Amniotic stem cell (primary cell): ENCODE measurements at regions not wholly inside any gene's neighbourhood (a gene's known extent, or its start where the extent isn't known, plus 50 kb on each side); places are given as distances from the start of the nearest gene placed in this dataset.

Experiments
- DNase-seq: peaks from one replicate; lab custom pipeline; 2025; lab: John Stamatoyannopoulos, UW

DNA sequence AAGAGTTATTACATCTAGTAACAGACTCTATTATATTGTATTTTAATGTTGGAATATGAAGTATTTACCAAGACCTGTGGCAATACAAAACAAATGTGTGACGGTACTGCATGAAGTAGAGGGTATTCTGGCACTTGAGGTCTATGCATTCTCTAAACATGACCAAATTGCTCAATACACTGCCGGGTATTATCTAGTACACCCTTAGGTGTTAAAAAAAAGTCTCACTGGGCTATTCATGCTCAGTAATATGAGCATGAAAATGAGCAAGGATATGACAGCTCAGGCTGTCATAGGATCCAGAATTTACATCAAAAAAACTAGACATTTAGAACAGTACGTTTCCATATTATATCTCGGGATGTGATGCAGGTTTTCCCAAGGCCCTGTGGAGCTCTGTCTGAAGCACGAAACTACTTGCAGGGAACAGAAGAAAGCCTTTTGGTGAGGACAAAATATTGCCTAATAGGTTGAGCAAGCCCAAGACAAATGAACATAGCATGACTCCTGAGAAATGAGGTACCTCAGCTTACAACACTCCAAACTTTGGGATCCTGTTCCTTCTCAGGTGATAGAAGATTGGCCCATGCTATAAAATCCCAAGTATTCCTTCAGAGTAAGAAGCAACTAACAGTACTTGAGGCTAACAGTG is 74.1 kb upstream of the MAOA start:
- DNase-seq, result no peak

DNA sequence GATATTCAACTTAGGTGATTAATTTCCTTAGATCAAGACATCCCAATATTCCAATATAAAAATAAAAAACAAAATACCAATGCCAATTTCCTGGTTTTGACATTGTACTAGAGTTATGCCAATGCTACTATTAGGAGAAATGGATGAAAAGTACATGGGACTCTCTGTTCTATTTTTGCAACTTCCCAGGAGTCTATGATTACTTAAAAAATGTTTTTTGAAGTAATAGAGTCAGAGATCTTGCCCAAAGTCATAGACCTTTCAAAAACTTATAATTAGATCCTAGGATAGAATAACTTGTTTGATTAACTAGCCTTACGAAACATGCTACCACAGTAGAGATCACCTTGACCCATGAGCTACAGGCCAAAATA is 73.6 kb upstream of the MAOA start:
- DNase-seq, result no peak

DNA sequence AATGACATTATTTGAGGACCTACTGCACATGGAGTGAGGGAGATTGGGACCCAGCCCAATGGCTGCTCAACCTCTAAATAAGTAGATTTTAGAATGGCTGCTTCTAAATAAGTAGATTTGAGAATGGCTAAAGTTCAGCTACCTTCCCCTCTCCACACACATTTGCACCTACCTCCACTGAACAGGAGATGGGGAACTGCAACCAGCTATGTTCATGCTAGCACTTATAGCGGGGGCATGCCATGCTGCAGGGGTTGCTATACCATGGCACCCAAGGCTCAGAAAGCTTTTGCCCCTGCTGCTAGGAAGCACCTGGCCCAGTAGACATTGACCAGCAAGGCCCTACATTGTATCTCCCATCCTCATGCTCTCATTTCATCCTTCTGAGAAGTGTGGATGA is 70.2 kb upstream of the MAOA start:
- DNase-seq, result no peak

DNA sequence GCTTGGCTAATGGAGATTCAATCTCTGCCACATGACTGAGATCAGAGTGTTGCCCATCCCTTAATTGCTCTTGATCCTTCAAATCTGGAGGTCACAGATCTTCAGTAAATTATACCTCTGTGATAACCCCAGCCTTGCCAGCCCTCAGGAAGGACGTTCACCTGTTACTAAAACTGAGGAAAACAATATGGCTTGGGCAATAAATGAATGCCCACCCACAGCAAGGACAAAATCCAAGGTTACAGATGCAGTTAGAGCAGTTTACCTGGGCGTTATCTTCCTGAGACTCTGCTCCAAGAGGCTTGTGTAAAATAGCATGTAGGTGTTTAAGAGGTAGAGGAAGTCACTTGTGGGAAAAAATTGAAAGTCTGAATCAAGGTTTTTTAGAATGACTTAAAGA is 69.3 kb upstream of the MAOA start:
- DNase-seq, result no peak

DNA sequence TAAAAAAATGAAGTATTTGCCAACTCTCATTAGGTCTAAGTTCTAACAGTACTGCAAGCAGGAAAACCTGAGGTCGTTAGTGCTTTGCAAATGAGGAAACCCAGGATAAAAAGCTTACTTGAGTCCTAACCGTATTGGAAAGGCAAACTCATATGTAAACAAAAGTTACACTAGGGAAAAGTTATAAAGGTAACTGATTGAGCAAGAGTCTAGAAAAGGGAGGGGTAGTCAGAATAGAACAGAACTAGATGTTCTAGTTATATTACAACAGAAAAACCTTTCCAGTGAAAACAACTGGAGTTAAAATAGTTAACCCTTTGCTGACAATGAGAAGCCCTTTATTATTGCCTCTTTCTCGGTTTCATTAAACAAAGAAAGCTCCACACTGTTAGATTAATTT is 66.4 kb upstream of the MAOA start:
- no peak for DNase-seq

GRCh38 chrX:43590150-43590549 is 65.9 kb upstream of the MAOA start:
- DNase-seq, result no peak

DNA sequence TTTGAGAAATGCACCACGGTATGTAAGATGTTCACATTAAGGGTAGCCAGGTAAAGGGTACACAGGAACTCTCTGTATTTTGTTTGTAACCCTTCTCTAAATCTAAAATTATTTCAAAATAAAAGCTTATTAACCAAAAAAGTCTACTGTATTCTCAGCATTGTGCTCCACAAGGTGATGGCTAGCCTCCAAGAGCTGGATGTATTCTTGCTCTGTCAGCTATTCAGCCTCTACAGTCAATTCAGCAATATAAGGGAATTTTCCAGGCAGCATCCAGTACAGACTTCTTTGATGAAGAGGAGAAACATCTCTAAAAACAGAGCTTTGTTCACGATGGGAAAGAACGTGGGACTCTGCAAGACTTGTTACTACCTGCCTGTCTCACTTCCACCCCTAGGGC is 63.5 kb upstream of the MAOA start:
- DNase-seq, result no peak

- DNase-seq, result no peak
Measured at GRCh38 chrX:43595931-43596330, 60.2 kb upstream of the MAOA start.

GRCh38 chrX:43604753-43605152 is 51.3 kb upstream of the MAOA start:
- no peak for DNase-seq

GRCh38 chrX:43605351-43605750 is 50.7 kb upstream of the MAOA start:
- no peak for DNase-seq
